T-helper 2 cell (primary cell): ENCODE measurements at regions not wholly inside any gene's neighbourhood (a gene's known extent, or its start where the extent isn't known, plus 50 kb on each side); places are given as distances from the start of the nearest gene placed in this dataset.

Experiments used
- DNase-seq, 5 experiments: peaks; one replicate each; pipeline versions ENCODE4 v3.0.0 to v3.0.0-alpha.2; 2012 to 2022

GRCh38 chr10:30793093-30793492 is 163.5 kb upstream of the LYZL2 start:
- DNase-seq, result no peak

GRCh38 chr10:30792025-30792424 is 162.5 kb upstream of the LYZL2 start:
- DNase-seq, result peak in 1 of 5 experiments; percentile 50

GRCh38 chr10:30791197-30791611 is 161.7 kb upstream of the LYZL2 start:
- DNase-seq, result no peak

GRCh38 chr10:30789806-30790205 is 160.3 kb upstream of the LYZL2 start:
- DNase-seq, result no peak

GRCh38 chr10:30788307-30788706 is 158.8 kb upstream of the LYZL2 start:
- no peak for DNase-seq

- no peak for DNase-seq
Measured at GRCh38 chr10:30786906-30787305, 157.4 kb upstream of the LYZL2 start.

GRCh38 chr10:30786131-30786530 is 156.6 kb upstream of the LYZL2 start:
- DNase-seq, result no peak

- peak in 2 of 5 experiments; percentile 25 to 64 for DNase-seq
Measured at GRCh38 chr10:30784897-30785605, 155.5 kb upstream of the LYZL2 start.

GRCh38 chr10:30784524-30784896 is 155.0 kb upstream of the LYZL2 start:
- DNase-seq, result peak in 1 of 5 experiments; percentile 44

GRCh38 chr10:30783939-30784501 is 154.5 kb upstream of the LYZL2 start:
- DNase-seq, result peak; percentile 49 to 93 (median 70)

GRCh38 chr10:30782537-30783461 is 153.2 kb upstream of the LYZL2 start:
- DNase-seq, result peak in 1 of 5 experiments; percentile 25

GRCh38 chr10:30782157-30782536 is 152.6 kb upstream of the LYZL2 start:
- no peak for DNase-seq

GRCh38 chr10:30781670-30782121 is 152.1 kb upstream of the LYZL2 start:
- DNase-seq, result no peak

GRCh38 chr10:30778769-30779168 is 149.2 kb upstream of the LYZL2 start:
- no peak for DNase-seq

GRCh38 chr10:30775779-30776591 is 146.4 kb upstream of the LYZL2 start:
- DNase-seq, result no peak

- DNase-seq, result no peak
Measured at GRCh38 chr10:30774261-30774660, 144.7 kb upstream of the LYZL2 start.

GRCh38 chr10:30773501-30773900 is 143.9 kb upstream of the LYZL2 start:
- DNase-seq, result no peak

- no peak for DNase-seq
Measured at GRCh38 chr10:30770816-30771215, 141.3 kb upstream of the LYZL2 start.

GRCh38 chr10:30770229-30770628 is 140.7 kb upstream of the LYZL2 start:
- DNase-seq, result no peak

- DNase-seq, result no peak
Measured at GRCh38 chr10:30769361-30769760, 139.8 kb upstream of the LYZL2 start.

- no peak for DNase-seq
Measured at GRCh38 chr10:30765616-30766015, 136.1 kb upstream of the LYZL2 start.

GRCh38 chr10:30765022-30765615 is 135.6 kb upstream of the LYZL2 start:
- no peak for DNase-seq
